Osteocyte (in vitro differentiated cells): ENCODE measurements at regions not wholly inside any gene's neighbourhood (a gene's known extent, or its start where the extent isn't known, plus 50 kb on each side); places are given as distances from the start of the nearest gene placed in this dataset.

Source experiments
- DNase-seq: peaks from one replicate; pipeline ENCODE4 v3.0.0; 2021; ENCODE audit warnings: mixed read lengths; ENCODE audit not compliant: unreplicated experiment; ENCODE audit errors: extremely low spot score
- H3K27ac Mint-ChIP-seq: one replicate; pipeline ENCODE4 v1.8.0; 2021; ENCODE audit warnings: mild to moderate bottlenecking, mixed read lengths; ENCODE audit not compliant: unreplicated experiment
- H3K27me3 Mint-ChIP-seq: one replicate; pipeline ENCODE4 v1.8.0; 2021; ENCODE audit warnings: mixed read lengths; ENCODE audit not compliant: unreplicated experiment
- H3K36me3 Mint-ChIP-seq: one replicate; pipeline ENCODE4 v1.8.0; 2021; ENCODE audit warnings: mixed read lengths; ENCODE audit not compliant: unreplicated experiment
- H3K4me1 Mint-ChIP-seq: one replicate; pipeline ENCODE4 v1.8.0; 2021; ENCODE audit warnings: mixed read lengths; ENCODE audit not compliant: unreplicated experiment
- H3K4me3 Mint-ChIP-seq: one replicate; pipeline ENCODE4 v1.8.0; 2021; ENCODE audit warnings: mild to moderate bottlenecking, moderate library complexity, mixed read lengths; ENCODE audit not compliant: unreplicated experiment
- H3K9me3 Mint-ChIP-seq: one replicate; pipeline ENCODE4 v1.8.0; 2021; ENCODE audit warnings: mixed read lengths; ENCODE audit not compliant: unreplicated experiment
- TF ChIP-seq, protein P1 (sequence below): fragments of 200-600 bp; sonication (generic); IDR thresholded peaks from 2 replicates; pipeline ENCODE4 v1.5.0; 2021; ENCODE audit warnings: antibody characterized with exemption, mild to moderate bottlenecking, moderate library complexity

DNA sequence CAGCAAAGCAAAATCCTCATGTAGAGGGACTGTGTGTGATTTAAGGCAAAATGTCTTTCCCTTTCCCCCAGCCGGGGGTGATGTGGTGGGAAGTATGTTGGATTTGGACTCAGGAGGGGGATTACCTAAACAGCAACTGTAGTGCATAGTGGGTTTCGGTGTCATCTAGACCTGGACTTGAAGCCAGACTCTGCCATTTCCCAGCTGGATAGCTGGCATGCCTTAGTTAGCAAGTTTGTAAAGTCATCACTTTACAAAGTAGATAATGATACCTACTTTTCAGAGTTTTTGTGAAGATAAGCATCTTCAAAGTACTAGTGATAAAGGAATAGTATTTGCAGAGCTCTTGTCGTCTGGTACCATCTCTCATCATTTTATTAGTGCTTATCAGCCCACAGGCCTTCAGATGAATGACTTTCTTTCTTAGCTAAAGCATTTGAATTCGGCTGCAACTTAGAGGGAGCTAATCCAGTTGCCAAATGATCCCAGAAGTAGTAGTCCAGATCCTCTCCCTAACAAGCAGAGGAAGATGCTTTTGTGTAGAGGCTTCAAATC, 56.2 kb upstream of the ROR1 start:
- H3K4me1 Mint-ChIP-seq, result peaks cover 7% of the 10 kb centered on the region
- H3K27ac Mint-ChIP-seq, result no peak overlapping the region
- TF ChIP-seq, protein P1, sequence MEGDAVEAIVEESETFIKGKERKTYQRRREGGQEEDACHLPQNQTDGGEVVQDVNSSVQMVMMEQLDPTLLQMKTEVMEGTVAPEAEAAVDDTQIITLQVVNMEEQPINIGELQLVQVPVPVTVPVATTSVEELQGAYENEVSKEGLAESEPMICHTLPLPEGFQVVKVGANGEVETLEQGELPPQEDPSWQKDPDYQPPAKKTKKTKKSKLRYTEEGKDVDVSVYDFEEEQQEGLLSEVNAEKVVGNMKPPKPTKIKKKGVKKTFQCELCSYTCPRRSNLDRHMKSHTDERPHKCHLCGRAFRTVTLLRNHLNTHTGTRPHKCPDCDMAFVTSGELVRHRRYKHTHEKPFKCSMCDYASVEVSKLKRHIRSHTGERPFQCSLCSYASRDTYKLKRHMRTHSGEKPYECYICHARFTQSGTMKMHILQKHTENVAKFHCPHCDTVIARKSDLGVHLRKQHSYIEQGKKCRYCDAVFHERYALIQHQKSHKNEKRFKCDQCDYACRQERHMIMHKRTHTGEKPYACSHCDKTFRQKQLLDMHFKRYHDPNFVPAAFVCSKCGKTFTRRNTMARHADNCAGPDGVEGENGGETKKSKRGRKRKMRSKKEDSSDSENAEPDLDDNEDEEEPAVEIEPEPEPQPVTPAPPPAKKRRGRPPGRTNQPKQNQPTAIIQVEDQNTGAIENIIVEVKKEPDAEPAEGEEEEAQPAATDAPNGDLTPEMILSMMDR, result no peak
- DNase-seq, result no peak
- no peaks in the 10 kb centered on the region for H3K9me3 Mint-ChIP-seq
- no peak overlapping the region for H3K4me3 Mint-ChIP-seq
- H3K36me3 Mint-ChIP-seq, result no peaks in the 10 kb centered on the region
- peaks cover 2% of the 10 kb centered on the region for H3K27me3 Mint-ChIP-seq

DNA sequence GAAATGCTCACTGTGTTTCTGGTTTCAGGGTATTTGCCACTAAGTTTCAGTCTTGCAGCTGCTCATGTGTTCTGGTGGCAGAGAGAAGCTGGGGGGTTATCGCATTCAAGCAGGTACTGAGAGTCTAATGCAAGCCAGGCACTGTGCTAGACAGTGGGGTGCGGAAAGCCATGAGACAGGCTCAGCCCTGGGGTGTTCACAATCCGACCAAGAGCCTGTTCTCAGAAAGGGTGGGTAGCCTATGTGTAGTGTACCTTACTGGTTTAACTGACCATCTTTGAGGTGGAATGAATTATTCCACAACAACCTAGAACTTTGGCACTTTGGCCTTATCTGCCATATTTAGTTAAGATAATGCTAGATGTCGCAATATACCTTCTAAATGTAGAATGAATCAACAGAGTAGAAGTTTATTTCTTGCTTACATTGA, 55.3 kb upstream of the ROR1 start:
- Mint-ChIP-seq H3K4me1 (peaks cover 7% of the 10 kb centered on the region), H3K36me3 (no peaks in the 10 kb centered on the region), H3K27ac (no peak overlapping the region), H3K27me3 (peaks cover 2% of the 10 kb centered on the region), H3K9me3 (no peaks in the 10 kb centered on the region), H3K4me3 (no peak overlapping the region)
- DNase-seq, result no peak
- TF ChIP-seq, protein P1, result no peak

- H3K9me3 Mint-ChIP-seq, result no peaks in the 10 kb centered on the region
Measured at GRCh38 chr1:63721531-63722189, 52.2 kb upstream of the ROR1 start.

DNA sequence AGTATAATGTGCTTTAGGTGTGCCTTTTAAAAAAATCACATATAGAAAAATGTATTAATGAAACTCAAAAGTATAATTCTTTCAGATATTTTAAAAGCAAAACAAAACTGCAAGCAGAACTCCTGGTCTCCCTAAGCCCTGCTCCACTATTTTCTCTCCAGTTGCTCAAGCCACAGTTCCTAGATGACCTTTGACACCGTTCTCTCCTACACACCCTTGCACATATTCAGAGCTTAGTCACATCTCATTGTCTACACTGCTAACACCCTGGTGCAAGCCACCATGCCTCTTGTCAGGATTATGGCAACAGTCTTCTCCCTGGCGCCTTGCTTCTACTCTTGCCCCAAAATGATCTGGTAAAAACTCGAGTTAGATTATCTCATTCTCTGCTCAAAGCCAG, 50.2 kb upstream of the ROR1 start:
- H3K27ac Mint-ChIP-seq, result no peak overlapping the region
- no peaks in the 10 kb centered on the region for H3K9me3 Mint-ChIP-seq
- no peaks in the 10 kb centered on the region for H3K4me1 Mint-ChIP-seq
- DNase-seq, result no peak
- H3K36me3 Mint-ChIP-seq, result no peaks in the 10 kb centered on the region
- H3K27me3 Mint-ChIP-seq, result peaks cover 2% of the 10 kb centered on the region
- H3K4me3 Mint-ChIP-seq, result no peak overlapping the region
- TF ChIP-seq, protein P1, result no peak

More at GRCh38 chr1:63721531-63722189, 52.2 kb upstream of the ROR1 start:
- no peaks in the 10 kb centered on the region for H3K36me3 Mint-ChIP-seq
- H3K27ac Mint-ChIP-seq, result no peak overlapping the region
- peaks cover 2% of the 10 kb centered on the region for H3K27me3 Mint-ChIP-seq
- DNase-seq, result no peak
- H3K4me1 Mint-ChIP-seq, result no peaks in the 10 kb centered on the region
- H3K4me3 Mint-ChIP-seq, result no peak overlapping the region
- TF ChIP-seq, protein P1, result no peak
